NCI-H1417 treated with DMSO at 0.1 percent for 48 hours (cell line): ENCODE measurements at regions not wholly inside any gene's neighbourhood (a gene's known extent, or its start where the extent isn't known, plus 50 kb on each side); places are given as distances from the start of the nearest gene placed in this dataset.
"Not testable (repeated sequence)": the region's sequence is repeated elsewhere in the genome, so short reads cannot be mapped to it uniquely, and the experiment has no call there.

ENCODE experiments used
- DNase-seq: peaks from one replicate; lab custom pipeline; 2025; lab: John Stamatoyannopoulos, UW

- not testable (repeated sequence) for DNase-seq
Measured at GRCh38 chr3:6428276-6428675, 432.6 kb upstream of the GRM7 start.

DNA sequence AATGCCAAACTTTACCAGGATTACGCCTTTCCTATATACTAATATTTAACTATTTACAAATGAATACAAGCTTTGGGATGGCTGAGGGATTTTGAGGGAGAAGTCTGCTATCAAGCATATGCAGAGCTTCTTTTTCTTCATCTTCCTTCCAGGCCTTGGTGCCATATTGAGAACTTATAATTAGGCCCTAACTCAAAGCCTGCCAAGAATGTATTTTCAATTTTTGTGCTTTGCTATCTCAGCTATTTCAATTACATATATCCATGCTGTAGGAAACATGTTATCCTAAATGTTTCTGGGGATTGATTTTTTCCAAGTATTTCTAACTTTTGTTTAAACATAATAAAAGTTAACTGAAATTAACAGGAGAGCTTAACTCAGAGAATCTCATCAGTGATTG, 425.0 kb upstream of the GRM7 start:
- no peak for DNase-seq

- DNase-seq: no peak
Measured at GRCh38 chr3:6437631-6438030, 423.3 kb upstream of the GRM7 start.

DNA sequence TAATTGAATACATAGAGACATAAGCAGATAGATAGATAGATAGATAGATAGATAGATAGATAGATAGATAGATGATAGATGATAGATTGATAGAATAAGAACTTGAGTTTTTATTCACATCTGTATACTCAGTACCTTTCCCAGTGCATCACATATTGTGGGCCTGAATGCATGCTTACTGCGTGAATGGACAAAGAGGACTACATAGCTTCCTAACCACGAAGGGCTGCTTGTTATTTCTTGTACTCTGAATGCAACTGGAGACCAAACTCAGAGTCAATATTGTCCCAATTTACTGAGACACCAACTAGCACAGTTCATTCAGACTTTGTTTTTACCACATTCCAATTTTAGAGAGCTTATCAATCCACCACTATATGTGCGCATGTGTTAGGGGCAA, 422.9 kb upstream of the GRM7 start:
- DNase-seq: no peak

DNA sequence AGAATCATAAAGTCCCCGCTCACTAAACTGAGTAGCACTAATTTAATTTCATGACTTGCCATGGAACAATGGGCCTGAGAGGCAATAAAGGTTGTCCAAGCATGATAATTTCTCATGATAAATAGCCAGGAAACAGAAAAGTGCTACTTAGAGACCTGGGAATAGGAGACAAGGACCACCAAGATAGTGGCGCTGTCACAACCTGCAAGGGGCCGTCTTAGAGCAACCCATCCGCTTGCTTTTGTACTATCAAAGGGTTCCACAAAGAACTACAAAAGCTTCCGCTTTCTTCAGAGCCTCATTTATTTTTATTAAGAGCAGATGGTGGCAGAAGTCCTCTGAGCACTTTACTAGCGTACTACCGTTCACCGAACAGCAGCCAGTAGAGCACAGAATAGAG, 421.7 kb upstream of the GRM7 start:
- no peak for DNase-seq

DNA sequence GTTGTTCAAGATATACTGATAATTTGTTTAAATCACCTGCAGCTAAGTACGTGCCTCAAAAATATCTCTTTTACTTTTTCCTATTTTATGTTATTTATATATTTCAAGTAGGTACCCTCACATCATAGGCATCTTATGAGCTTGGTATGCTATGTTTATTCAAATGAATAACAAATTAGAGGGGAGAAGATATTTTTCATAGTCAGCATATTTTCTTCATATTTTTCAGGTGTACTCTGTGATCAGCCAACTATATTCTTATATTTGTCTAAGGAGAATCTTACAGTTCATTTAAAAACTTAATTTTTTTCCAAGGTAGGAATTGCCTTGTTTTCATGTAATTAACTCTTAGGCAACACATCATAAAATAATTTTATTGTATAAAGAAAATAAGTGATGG, 421.1 kb upstream of the GRM7 start:
- no peak for DNase-seq

DNA sequence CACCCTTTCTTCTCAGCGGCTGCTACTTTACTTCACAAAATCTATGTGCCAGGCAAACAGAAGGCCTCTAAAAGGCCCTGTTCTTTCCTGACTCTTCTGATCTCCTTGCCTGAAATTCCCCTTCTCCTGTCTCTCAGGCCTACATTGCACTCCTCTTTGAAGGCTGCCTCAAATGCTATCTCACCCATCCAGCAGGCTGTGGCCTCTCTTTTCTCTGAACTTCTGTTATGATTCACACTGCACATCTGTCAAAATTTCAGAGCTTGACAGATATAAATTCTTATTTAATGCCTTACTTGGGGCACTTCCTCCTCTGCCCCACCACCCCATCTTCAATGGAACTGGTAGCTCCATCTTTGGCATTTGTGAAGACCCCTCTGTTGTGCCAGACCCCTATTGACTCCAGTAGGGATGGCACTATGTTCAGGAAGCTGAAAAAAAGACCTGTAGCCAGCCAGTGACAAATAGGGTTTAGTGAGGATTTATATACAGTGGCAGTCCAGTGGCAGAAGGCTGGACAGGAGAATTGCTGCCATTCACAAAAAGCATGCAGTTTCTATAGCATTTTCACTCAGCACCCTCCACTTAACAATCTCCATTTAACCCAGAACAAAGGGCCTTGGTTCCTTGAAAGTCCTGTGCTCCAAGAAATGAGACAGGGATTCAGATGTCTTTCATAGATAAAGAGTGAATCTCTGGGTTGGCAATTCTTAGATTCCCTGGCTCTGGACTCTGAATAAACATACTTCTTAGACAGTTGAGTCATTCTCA, 415.8 kb upstream of the GRM7 start:
- DNase-seq: no peak

- DNase-seq: no peak
Measured at GRCh38 chr3:6447166-6447801, 413.6 kb upstream of the GRM7 start.

- DNase-seq: no peak
Measured at GRCh38 chr3:6448011-6448410, 412.9 kb upstream of the GRM7 start.

- DNase-seq: no peak
Measured at GRCh38 chr3:6449099-6449498, 411.8 kb upstream of the GRM7 start.

GRCh38 chr3:6452974-6453373, 407.9 kb upstream of the GRM7 start:
- no peak for DNase-seq

DNA sequence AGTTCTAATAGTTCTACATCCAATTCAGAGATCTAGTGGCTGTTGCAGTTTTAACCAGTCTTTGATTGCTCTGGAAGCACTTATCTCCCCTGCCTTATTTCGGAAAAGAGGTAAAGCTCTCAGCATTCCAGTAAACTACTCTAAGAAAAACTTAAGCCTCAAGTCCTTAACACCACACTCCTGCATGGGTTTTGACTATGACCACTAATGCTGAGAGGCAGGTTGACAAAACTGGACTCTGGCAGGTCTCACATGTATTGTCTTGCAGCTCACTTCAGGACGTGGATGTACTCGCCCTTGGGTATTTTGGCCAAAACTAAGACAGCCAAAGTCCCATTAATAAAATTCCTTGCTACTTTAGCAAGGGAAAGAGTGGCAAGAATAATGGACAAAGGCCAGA, 405.9 kb upstream of the GRM7 start:
- no peak for DNase-seq

GRCh38 chr3:6467186-6467585, 393.7 kb upstream of the GRM7 start:
- no peak for DNase-seq

DNA sequence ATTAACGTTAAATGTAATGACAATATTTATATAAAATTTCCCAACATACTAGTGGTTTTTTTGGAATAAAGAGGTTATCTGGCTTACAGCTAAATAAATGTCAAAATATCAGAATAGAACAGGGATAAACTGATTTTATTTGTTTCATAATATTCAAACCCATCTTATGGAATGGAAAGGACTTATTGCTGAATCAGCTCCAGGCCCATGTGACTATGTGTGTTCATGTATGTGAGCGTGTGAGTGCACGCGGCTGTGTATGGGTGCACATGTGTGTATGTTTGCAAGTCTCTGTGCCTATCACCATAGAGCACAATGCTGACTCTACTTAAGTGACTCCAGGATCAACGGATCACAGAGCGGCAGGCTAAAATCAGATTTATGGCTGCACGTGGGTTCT, 392.3 kb upstream of the GRM7 start:
- no peak for DNase-seq

- no peak for DNase-seq
Measured at GRCh38 chr3:6471744-6472143, 389.2 kb upstream of the GRM7 start.

DNA sequence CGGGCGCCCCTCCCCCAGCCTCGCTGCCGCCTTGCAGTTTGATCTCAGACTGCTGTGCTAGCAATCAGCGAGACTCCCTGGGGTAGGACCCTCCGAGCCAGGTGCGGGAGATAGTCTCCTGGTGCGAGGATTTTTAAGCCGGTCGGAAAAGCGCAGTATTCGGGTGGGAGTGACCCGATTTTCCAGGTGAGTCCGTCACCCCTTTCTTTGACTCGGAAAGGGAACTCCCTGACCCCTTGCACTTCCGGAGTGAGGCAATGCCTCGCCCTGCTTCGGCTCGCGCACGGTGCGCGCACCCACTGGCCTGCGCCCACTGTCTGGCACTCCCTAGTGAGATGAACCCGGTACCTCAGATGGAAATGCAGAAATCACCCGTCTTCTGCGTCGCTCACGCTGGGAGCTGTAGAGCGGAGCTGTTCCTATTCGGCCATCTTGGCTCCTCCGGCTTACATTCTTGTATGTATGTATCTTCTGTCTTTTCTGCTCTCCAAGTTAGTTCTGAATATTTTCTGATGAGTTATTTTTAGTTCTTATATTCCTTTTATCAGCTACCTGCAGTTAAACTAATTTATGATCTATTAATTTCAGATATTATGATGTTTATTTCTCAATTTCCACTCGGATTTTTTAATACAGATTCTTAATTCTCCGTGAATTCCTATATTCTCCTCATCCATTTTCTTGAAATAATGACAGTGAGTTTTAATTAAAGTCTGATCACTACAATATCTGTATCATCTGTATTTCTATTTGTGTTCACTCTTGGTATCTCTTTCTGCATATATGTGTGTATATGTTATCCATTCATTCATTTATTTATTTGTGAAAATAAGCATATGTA, 370.2 kb upstream of the GRM7 start:
- not testable (repeated sequence) for DNase-seq

DNA sequence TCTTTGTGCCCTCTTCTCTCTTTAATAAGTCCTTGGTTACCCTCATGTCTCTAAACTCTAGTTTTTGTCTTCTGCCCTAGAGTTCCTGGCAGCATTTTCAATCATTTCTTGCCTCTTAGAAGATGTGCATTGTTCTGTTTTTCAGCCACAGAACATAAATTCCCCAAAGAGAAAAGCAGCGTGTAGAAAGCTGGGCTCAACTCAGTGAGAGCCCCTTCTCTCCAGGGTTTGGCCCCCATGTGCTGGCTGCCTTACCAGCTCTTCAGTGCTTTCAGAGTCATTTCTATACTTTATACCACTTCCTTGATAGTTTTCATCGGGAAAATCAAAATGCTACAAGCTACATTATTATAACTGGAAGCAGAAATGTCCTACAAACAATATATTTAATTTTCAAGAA, 369.1 kb upstream of the GRM7 start:
- DNase-seq: no peak

DNA sequence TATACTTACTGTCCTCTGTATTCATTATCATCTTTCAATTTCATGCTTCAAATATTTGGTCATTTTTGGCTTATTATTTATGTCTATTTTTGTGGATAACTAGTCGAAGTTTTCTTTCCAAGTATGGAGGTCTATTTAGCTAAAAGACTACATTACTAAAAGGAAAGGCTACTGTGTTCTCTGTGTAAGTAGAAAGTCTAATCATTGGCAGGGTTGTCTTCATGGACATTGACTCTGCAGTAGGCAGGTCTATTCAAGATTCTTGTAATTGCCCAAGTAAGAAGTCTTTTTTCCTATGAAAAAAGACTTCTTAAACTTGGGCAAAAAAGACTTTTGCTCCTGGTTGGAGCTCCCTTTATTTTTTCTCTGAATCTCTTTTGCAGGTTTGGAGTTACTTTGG, 368.6 kb upstream of the GRM7 start:
- no peak for DNase-seq

DNA sequence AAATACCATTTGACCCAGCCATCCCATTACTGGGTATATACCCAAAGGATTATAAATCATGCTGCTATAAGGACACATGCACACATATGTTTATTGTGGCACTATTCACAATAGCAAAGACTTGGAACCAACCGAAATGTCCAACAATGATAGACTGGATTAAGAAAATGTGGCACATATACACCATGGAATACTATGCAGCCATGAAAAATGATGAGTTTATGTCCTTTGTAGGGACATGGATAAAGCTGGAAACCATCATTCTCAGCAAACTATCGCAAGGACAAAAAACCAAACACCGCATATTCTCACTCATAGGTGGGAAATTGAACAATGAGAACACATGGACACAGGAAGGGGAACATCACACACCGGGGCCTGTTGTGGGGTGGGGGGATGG, 362.0 kb upstream of the GRM7 start:
- not testable (repeated sequence) for DNase-seq

GRCh38 chr3:6504347-6504746, 356.6 kb upstream of the GRM7 start:
- no peak for DNase-seq

- no peak for DNase-seq
Measured at GRCh38 chr3:6504834-6505233, 356.1 kb upstream of the GRM7 start.

DNA sequence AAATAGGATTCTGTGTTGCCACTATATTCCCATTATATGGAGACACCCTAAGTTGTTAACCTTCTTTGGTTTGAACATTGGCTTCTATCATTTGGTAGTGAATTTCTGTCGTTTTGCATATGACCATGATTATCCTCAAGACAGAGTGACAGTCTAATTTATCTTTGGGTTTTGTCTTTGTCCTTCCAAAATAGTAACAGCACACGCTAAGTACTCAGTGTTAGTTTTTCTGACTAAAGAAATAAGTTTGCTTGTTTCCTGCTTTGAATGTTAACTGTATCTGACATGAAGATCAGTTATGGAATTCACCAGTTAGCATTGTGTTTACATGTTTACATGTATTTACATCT, 352.5 kb upstream of the GRM7 start:
- no peak for DNase-seq

DNA sequence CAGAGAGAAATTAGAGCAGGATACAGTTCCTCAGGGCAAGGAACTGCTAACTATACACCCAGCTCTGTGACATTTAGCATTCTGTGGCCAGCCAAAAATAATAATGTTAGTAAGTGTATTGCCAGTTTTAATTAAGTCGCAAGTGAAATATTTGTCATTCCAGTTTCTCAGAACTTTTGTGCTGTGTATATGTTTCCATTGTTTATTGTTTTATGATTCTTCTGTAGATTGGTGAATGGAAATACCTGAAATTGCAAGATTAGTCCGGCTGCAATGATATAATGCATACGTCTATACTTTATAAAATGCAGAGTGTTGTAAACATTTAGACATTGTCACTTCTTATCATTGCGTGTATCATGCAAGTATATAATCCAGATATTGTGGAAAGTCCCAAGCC, 351.3 kb upstream of the GRM7 start:
- DNase-seq: no peak
